Cardiac fibroblast (primary cell): ENCODE measurements at regions not wholly inside any gene's neighbourhood (a gene's known extent, or its start where the extent isn't known, plus 50 kb on each side); places are given as distances from the start of the nearest gene placed in this dataset.
"Not testable (repeated sequence)": the region's sequence is repeated elsewhere in the genome, so short reads cannot be mapped to it uniquely, and the experiment has no call there.

Source experiments
- DNase-seq, 2 donors: peaks; one replicate each; pipeline versions ENCODE4 v3.0.0 to v3.0.0-alpha.2; 2010; ENCODE audit warnings: low read depth in 2 of 2
- H3K4me3 ChIP-seq, 2 donors: replicated peaks in 1 of 2; 1 replicate in 1 of 2; 2 replicates in 1 of 2; pipeline ENCODE4 v1.5.1; 2011; ENCODE audit warnings: low read depth in 2 of 2, low read length in 2 of 2, mild to moderate bottlenecking in 2 of 2, moderate library complexity in 1 of 2
- TF ChIP-seq, protein P1 (sequence below): IDR thresholded peaks from one replicate; pipeline ENCODE4 v1.5.1; 2011; ENCODE audit warnings: low read depth, mild to moderate bottlenecking, low read length, inconsistent platforms

DNA sequence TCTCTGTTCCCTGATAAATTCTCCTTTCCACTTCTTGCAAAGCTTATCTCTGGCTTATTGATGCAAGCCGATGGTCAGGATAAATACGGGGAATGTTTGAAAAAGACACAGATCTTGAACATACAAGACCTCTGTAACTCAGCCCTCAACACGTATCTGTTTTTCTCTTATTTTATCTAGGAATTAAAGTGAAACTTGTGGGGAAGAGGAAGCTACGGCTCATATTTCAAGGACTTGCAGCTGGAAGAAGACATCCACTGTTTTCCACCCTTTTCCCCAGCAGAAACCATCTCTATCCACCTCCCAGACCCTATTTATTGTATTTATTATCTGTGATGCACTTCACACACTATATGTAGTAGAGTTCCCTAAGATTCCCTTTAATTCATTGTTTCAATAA lies 98.4 kb upstream of the TANK start:
- TF ChIP-seq, protein P1, sequence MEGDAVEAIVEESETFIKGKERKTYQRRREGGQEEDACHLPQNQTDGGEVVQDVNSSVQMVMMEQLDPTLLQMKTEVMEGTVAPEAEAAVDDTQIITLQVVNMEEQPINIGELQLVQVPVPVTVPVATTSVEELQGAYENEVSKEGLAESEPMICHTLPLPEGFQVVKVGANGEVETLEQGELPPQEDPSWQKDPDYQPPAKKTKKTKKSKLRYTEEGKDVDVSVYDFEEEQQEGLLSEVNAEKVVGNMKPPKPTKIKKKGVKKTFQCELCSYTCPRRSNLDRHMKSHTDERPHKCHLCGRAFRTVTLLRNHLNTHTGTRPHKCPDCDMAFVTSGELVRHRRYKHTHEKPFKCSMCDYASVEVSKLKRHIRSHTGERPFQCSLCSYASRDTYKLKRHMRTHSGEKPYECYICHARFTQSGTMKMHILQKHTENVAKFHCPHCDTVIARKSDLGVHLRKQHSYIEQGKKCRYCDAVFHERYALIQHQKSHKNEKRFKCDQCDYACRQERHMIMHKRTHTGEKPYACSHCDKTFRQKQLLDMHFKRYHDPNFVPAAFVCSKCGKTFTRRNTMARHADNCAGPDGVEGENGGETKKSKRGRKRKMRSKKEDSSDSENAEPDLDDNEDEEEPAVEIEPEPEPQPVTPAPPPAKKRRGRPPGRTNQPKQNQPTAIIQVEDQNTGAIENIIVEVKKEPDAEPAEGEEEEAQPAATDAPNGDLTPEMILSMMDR: no peak
- no peak for DNase-seq
- no peak overlapping the region for H3K4me3 ChIP-seq

DNA sequence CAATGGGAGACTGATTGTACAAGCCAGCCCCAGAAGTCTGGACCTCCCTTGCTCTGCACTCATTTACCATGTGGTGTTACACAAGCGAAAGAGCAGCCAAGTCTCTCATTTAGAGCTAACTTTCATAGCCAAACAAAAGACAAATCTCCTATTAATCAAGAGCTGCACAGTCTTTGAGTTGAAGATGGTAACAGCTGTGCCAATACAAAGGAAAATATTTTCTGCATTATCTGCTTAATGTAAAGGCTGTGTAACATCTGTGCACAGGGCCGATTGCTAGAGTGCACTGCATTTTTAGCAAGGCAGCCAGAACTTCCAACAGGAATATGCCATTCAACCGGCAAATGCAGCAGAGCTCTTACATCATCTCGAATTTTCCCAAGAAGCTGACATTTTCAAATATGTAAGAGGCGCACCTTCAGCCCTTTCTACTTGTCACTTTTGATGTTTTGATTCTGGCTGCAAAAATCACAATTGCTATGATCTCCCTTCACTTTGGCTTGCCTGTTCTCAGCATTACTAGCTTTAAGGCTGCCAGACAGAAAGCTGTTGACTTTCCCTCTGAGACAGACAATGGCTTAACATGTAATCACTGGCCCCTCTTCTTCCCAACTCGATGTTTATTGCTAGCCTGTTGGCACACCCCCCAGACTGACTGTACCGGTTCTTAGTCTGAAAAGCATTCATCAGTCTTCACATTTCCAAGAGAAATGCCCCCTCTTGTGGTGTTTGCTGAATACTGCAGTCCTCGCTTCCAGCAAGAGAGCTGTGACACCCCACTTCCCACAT lies 96.9 kb upstream of the TANK start:
- H3K4me3 ChIP-seq: no peak overlapping the region
- TF ChIP-seq, protein P1: peak; percentile 89
- peak; percentile 90 to 91 for DNase-seq

DNA sequence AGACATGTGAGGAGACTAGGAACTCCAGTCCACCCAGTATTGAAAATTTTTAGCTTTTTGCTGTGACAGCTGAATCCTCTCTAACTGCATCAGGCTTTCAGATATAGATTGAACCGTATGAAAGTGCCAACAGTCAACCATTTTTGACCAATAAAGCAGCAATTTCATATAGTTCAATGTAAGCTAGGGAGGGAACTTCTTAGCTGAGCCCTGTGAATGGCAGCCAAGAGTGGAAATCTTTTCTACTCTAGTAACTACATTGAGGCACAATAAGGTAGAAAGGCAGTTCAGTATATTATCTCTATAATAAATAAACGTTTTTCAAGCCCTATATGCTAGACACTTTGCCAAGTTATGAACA lies 96.3 kb upstream of the TANK start:
- TF ChIP-seq, protein P1: no peak
- no peak for DNase-seq
- H3K4me3 ChIP-seq: no peak overlapping the region

DNA sequence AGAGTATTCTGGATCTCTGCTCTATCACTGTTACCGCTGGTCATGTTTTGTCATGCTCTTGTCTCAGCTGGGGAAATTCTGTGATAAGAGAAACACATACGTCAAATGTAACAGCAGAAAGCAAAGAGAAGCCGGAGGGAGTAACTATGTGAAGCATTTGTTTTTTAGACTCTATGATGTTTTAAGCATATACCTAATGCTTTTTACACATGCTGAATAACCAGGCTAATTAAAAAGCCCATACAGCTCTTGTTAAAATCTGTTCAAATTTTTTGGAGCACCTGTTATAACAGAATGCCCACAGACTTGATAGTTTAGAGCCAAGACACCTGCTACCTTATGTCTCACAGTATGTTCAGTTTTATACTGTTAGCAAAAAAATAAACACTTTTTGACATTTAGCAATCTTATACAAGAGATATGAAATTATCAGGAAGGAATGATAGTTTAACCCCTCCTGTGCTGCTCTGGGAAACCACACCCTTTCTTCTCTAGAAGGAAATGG lies 92.3 kb upstream of the TANK start:
- H3K4me3 ChIP-seq: no peak overlapping the region
- TF ChIP-seq, protein P1: no peak
- DNase-seq: no peak

GRCh38 chr2:161068670-161069069 lies 91.6 kb upstream of the TANK start:
- TF ChIP-seq, protein P1: no peak
- DNase-seq: peak; percentile 34 to 69

GRCh38 chr2:161070693-161071479 lies 89.3 kb upstream of the TANK start:
- no peak for DNase-seq
- TF ChIP-seq, protein P1: no peak
- no peak overlapping the region for H3K4me3 ChIP-seq

More at GRCh38 chr2:161068670-161069069, 91.6 kb upstream of the TANK start:
- H3K4me3 ChIP-seq: no peak overlapping the region

- not testable (repeated sequence) for H3K4me3 ChIP-seq, DNase-seq
These were observed 87.8 kb upstream of the TANK start for GRCh38 chr2:161072436-161072835.
